Medulla oblongata (tissue), 1 donor: ENCODE measurements at regions not wholly inside any gene's neighbourhood (a gene's known extent, or its start where the extent isn't known, plus 50 kb on each side); places are given as distances from the start of the nearest gene placed in this dataset.
"Not testable (repeated sequence)": the region's sequence is repeated elsewhere in the genome, so short reads cannot be mapped to it uniquely, and the experiment has no call there.

Source experiments
- DNase-seq: peaks from one replicate; pipeline ENCODE4 v3.0.0-alpha.2; 2015; ENCODE audit errors: extremely low spot score

GRCh38 chr10:33790521-33791271, 456.2 kb upstream of the NRP1 start:
- DNase-seq = no peak

- no peak for DNase-seq
Observed at GRCh38 chr10:33783557-33783956, 449.1 kb upstream of the NRP1 start.

- DNase-seq = no peak
Observed at GRCh38 chr10:33783078-33783477, 448.6 kb upstream of the NRP1 start.

- DNase-seq = no peak
Observed at GRCh38 chr10:33781606-33782395, 447.3 kb upstream of the NRP1 start.

GRCh38 chr10:33780961-33781360, 446.5 kb upstream of the NRP1 start:
- no peak for DNase-seq

GRCh38 chr10:33777223-33777622, 442.8 kb upstream of the NRP1 start:
- DNase-seq = no peak

- DNase-seq = no peak
Observed at GRCh38 chr10:33776419-33777070, 442.1 kb upstream of the NRP1 start.

- DNase-seq = no peak
Observed at GRCh38 chr10:33774857-33775256, 440.4 kb upstream of the NRP1 start.

GRCh38 chr10:33773886-33774480, 439.5 kb upstream of the NRP1 start:
- no peak for DNase-seq

GRCh38 chr10:33773253-33773573, 438.7 kb upstream of the NRP1 start:
- DNase-seq = no peak

GRCh38 chr10:33772370-33773252, 438.1 kb upstream of the NRP1 start:
- DNase-seq = peak; percentile 66

- not testable (repeated sequence) for DNase-seq
Observed at GRCh38 chr10:33771856-33772255, 437.4 kb upstream of the NRP1 start.

- DNase-seq = no peak
Observed at GRCh38 chr10:33764694-33765185, 430.3 kb upstream of the NRP1 start.

- no peak for DNase-seq
Observed at GRCh38 chr10:33760056-33760943, 425.8 kb upstream of the NRP1 start.

- DNase-seq = no peak
Observed at GRCh38 chr10:33759191-33759590, 424.7 kb upstream of the NRP1 start.

GRCh38 chr10:33758299-33758698, 423.8 kb upstream of the NRP1 start:
- DNase-seq = no peak

- no peak for DNase-seq
Observed at GRCh38 chr10:33754052-33754451, 419.6 kb upstream of the NRP1 start.

- no peak for DNase-seq
Observed at GRCh38 chr10:33753389-33753788, 418.9 kb upstream of the NRP1 start.

- no peak for DNase-seq
Observed at GRCh38 chr10:33749790-33750189, 415.3 kb upstream of the NRP1 start.

- no peak for DNase-seq
Observed at GRCh38 chr10:33749067-33749735, 414.7 kb upstream of the NRP1 start.
